OCI-LY7 (cell line): ENCODE measurements at regions not wholly inside any gene's neighbourhood (a gene's known extent, or its start where the extent isn't known, plus 50 kb on each side); places are given as distances from the start of the nearest gene placed in this dataset.

Source experiments
- BruUV-seq: library from RNA; stranded (reverse); fragments of 400-500 nt; replicated peaks from 2 replicates; lab custom pipeline; 2021; lab: Mats Ljungman, UMichigan
- CTCF ChIA-PET: fragments of 300-600 bp; sonication (Branson Sonifier 250); formaldehyde crosslinking; loops from one replicate; lab custom pipeline; 2022; ENCODE audit warnings: antibody characterized with exemption; ENCODE audit not compliant: unreplicated experiment; lab: Charles Lee
- POLR2A ChIA-PET: fragments of 300-600 bp; sonication (Branson Sonifier 250); formaldehyde crosslinking; loops from one replicate; lab custom pipeline; 2022; ENCODE audit warnings: antibody characterized with exemption; lab: Charles Lee
- DNase-seq: peaks from one replicate; pipeline ENCODE4 v3.0.0-alpha.2; 2015; ENCODE audit warnings: low spot score
- H2AFZ ChIP-seq: fragments of 200-600 bp; sonication (generic), shearing (Covaris generic); 2 replicates; pipeline ENCODE4 v1.6.1; 2014; ENCODE audit warnings: mild to moderate bottlenecking, antibody characterized with exemption, low read length, moderate library complexity
- H3K27ac ChIP-seq: fragments of 200-600 bp; sonication (generic); 2 replicates; pipeline ENCODE4 v1.5.1; 2014; ENCODE audit warnings: mixed run types, low read depth, mild to moderate bottlenecking, moderate library complexity, low read length, inconsistent platforms; ENCODE audit not compliant: poor library complexity, severe bottlenecking
- H3K36me3 ChIP-seq: fragments of 200-600 bp; sonication (generic); 2 replicates; pipeline ENCODE4 v1.6.1; 2014; ENCODE audit warnings: mild to moderate bottlenecking, antibody characterized with exemption, low read length, moderate library complexity, mixed read lengths; ENCODE audit not compliant: insufficient read depth
- H3K4me1 ChIP-seq: fragments of 200-600 bp; sonication (generic); 2 replicates; pipeline ENCODE4 v1.5.1; 2014; ENCODE audit warnings: mild to moderate bottlenecking, low read length; ENCODE audit not compliant: insufficient read depth, poor library complexity, severe bottlenecking
- H3K4me2 ChIP-seq: fragments of 200-600 bp; sonication (generic); 2 replicates; pipeline ENCODE4 v1.6.1; 2014; ENCODE audit warnings: mild to moderate bottlenecking, low read length
- H3K4me3 ChIP-seq: fragments of 200-600 bp; sonication (generic); 2 replicates; pipeline ENCODE4 v1.5.1; 2014; ENCODE audit warnings: mild to moderate bottlenecking, low read depth, low read length; ENCODE audit not compliant: poor library complexity, severe bottlenecking
- H3K79me2 ChIP-seq: fragments of 200-600 bp; sonication (generic); 2 replicates; pipeline ENCODE4 v1.6.1; 2016; ENCODE audit warnings: low read depth, mild to moderate bottlenecking, low read length, moderate library complexity, mixed read lengths; ENCODE audit not compliant: insufficient read depth
- H3K9me2 ChIP-seq: fragments of 200-600 bp; sonication (generic); 2 replicates; pipeline ENCODE4 v1.6.1; 2016; ENCODE audit warnings: mild to moderate bottlenecking, low read length, mixed read lengths; ENCODE audit not compliant: insufficient read depth
- H3K9me3 ChIP-seq: fragments of 200-600 bp; sonication (generic); 2 replicates; pipeline ENCODE4 v1.6.1; 2014; ENCODE audit warnings: mild to moderate bottlenecking, mixed run types, low read length, mixed read lengths
- H4K20me1 ChIP-seq: fragments of 200-600 bp; sonication (generic); 2 replicates; pipeline ENCODE4 v1.6.1; 2014; ENCODE audit warnings: mild to moderate bottlenecking, antibody characterized with exemption, low read length, moderate library complexity, mixed read lengths; ENCODE audit not compliant: insufficient read depth
- CTCF ChIP-seq: fragments of 200-600 bp; sonication (generic); conservative IDR thresholded peaks from 2 replicates; pipeline ENCODE4 v1.5.1; 2014; ENCODE audit warnings: mild to moderate bottlenecking, antibody characterized with exemption, low read length, moderate library complexity, mixed read lengths
- EZH2phosphoT487 ChIP-seq: fragments of 200-600 bp; sonication (generic); IDR thresholded peaks from 2 replicates; pipeline ENCODE4 v1.6.1; 2018; ENCODE audit warnings: low read depth, borderline replicate concordance, mild to moderate bottlenecking, mixed run types, antibody characterized with exemption, low read length, moderate library complexity, mixed read lengths
- intact Hi-C: fragments of 100-400 bp; cut with micrococcal nuclease; formaldehyde crosslinking; loops from one replicate; pipeline ENCODE4 v1.10.0; 2022; ENCODE audit not compliant: unreplicated experiment

- no peak for DNase-seq
- intact Hi-C loops: no loop called here
- Histone ChIP-seq H3K4me3 (no peak overlapping the region), H4K20me1 (no peaks in the 10 kb centered on the region), H3K79me2 (no peaks in the 10 kb centered on the region), H2AFZ (no peak overlapping the region), H3K9me3 (peaks cover 12% of the 10 kb centered on the region; the same call in 1 of the 2 replicates), H3K4me1 (no peaks in the 10 kb centered on the region), H3K9me2 (no peaks in the 10 kb centered on the region), H3K27ac (no peak overlapping the region), H3K36me3 (no peaks in the 10 kb centered on the region), H3K4me2 (no peak overlapping the region)
- TF ChIP-seq CTCF: no peak
- no peak for TF ChIP-seq EZH2phosphoT487
- CTCF ChIA-PET: no interaction called here
- BruUV-seq: no TSS peak
- POLR2A ChIA-PET: no interaction called here
Measured at GRCh38 chr2:7983912-7984311, 697.9 kb upstream of the ID2 start.

GRCh38 chr2:7984693-7985353 lies 697.0 kb upstream of the ID2 start:
- intact Hi-C loops: no loop called here
- no peak for DNase-seq
- Histone ChIP-seq H3K4me1 (no peaks in the 10 kb centered on the region), H3K9me3 (peaks cover 12% of the 10 kb centered on the region; the same call in 1 of the 2 replicates), H3K4me2 (no peak overlapping the region), H4K20me1 (no peaks in the 10 kb centered on the region), H2AFZ (no peak overlapping the region), H3K27ac (no peak overlapping the region), H3K36me3 (no peaks in the 10 kb centered on the region), H3K4me3 (no peak overlapping the region), H3K9me2 (no peaks in the 10 kb centered on the region), H3K79me2 (no peaks in the 10 kb centered on the region)
- TF ChIP-seq EZH2phosphoT487: no peak
- TF ChIP-seq CTCF: no peak
- CTCF ChIA-PET: no interaction called here
- no TSS peak for BruUV-seq
- POLR2A ChIA-PET: no interaction called here

GRCh38 chr2:7986431-7986830 lies 695.4 kb upstream of the ID2 start:
- no peak overlapping the region for H3K4me2 ChIP-seq
- no peaks in the 10 kb centered on the region for H3K4me1 ChIP-seq
- H3K9me2 ChIP-seq: no peaks in the 10 kb centered on the region
- H3K4me3 ChIP-seq: no peak overlapping the region
- H4K20me1 ChIP-seq: no peaks in the 10 kb centered on the region
- no peaks in the 10 kb centered on the region for H3K79me2 ChIP-seq
- no peak overlapping the region for H3K27ac ChIP-seq
- H2AFZ ChIP-seq: no peak overlapping the region
- TF ChIP-seq EZH2phosphoT487 (no peak), CTCF (no peak)
- no TSS peak for BruUV-seq
- ChIA-PET CTCF (no interaction called here), POLR2A (interaction anchor here (0.9 kb wide), 1 partner anchor 1005 kb away, joined by 3 read pairs; no protein-coding TSS in a partner anchor)
- H3K36me3 ChIP-seq: no peaks in the 10 kb centered on the region
- intact Hi-C loops: no loop called here
- no peak for DNase-seq
- peaks cover 12% of the 10 kb centered on the region; the same call in 1 of the 2 replicates for H3K9me3 ChIP-seq
